IMR-90 (cell line): ENCODE measurements at regions not wholly inside any gene's neighbourhood (a gene's known extent, or its start where the extent isn't known, plus 50 kb on each side); places are given as distances from the start of the nearest gene placed in this dataset.

Experiments used
- BHLHE40 ChIP-seq: fragments of 150-350 bp; IDR thresholded peaks from 2 replicates; pipeline ENCODE4 v1.6.1; 2016; ENCODE audit warnings: mild to moderate bottlenecking, low read depth, low read length
- CHD1 ChIP-seq: IDR thresholded peaks from 2 replicates; pipeline ENCODE4 v1.6.1; 2012; ENCODE audit warnings: low read depth, low read length, improper control_type of control experiment
- FOS ChIP-seq: fragments of 150-350 bp; IDR thresholded peaks from 2 replicates; pipeline ENCODE4 v1.6.1; 2016; ENCODE audit warnings: low read depth, low read length
- MAFK ChIP-seq: IDR thresholded peaks from 2 replicates; pipeline ENCODE4 v1.6.1; 2012; ENCODE audit warnings: low read depth, low read length, improper control_type of control experiment
- MAZ ChIP-seq: IDR thresholded peaks from 2 replicates; pipeline ENCODE4 v1.6.1; 2012; ENCODE audit warnings: low read depth, mild to moderate bottlenecking, low read length, improper control_type of control experiment, moderate library complexity, borderline replicate concordance
- MXI1 ChIP-seq: IDR thresholded peaks from 2 replicates; pipeline ENCODE4 v1.6.1; 2012; ENCODE audit warnings: low read depth, mild to moderate bottlenecking, low read length, moderate library complexity, borderline replicate concordance
- NFE2L2 ChIP-seq: fragments of 150-350 bp; IDR thresholded peaks from 2 replicates; pipeline ENCODE4 v1.6.1; 2016; ENCODE audit warnings: low read depth, mild to moderate bottlenecking, low read length
- POLR2A ChIP-seq: IDR thresholded peaks from 2 replicates; pipeline ENCODE4 v1.6.1; 2012; ENCODE audit warnings: mild to moderate bottlenecking, low read depth, low read length
- RCOR1 ChIP-seq: IDR thresholded peaks from 2 replicates; pipeline ENCODE4 v1.6.1; 2012; ENCODE audit warnings: mild to moderate bottlenecking, low read length, improper control_type of control experiment; ENCODE audit not compliant: insufficient replicate concordance
- RFX5 ChIP-seq: IDR thresholded peaks from 2 replicates; pipeline ENCODE4 v1.8.0; 2012; ENCODE audit warnings: low read depth, mild to moderate bottlenecking, low read length, moderate library complexity
- SMC3 ChIP-seq: fragments of 150-350 bp; IDR thresholded peaks from 2 replicates; pipeline ENCODE4 v1.6.1; 2016; ENCODE audit warnings: low read depth, mild to moderate bottlenecking, antibody characterized with exemption, low read length, moderate library complexity
- TF ChIP-seq, protein P1 (sequence below): conservative IDR thresholded peaks from 2 replicates; pipeline ENCODE4 v1.5.1; 2012; ENCODE audit warnings: mild to moderate bottlenecking, low read depth, low read length, improper control_type of control experiment

DNA sequence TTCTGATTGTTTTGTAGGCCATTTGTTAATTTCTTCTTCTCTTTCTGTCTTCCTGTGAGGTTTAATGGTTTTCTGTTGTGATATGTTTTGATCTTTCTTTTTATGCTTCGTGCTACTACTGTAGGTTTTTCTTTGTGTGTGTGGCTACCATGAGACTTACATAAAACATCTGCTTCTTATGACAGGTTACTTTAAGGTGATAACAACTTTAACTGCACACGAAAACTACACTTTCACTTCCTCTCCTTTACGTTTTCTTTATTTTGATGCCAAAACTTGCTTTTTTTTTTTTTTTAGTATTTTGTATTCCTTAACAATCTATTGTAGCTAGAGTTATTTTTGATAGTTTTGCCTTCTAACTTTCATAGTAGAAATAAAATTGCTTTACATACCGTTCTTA lies 691.3 kb downstream of the TSN start:
- TF ChIP-seq MAFK (no peak), POLR2A (no peak), FOS (no peak), SMC3 (no peak), RCOR1 (no peak), MAZ (no peak), CHD1 (no peak), BHLHE40 (no peak), RFX5 (no peak), NFE2L2 (no peak), MXI1 (no peak)
- TF ChIP-seq, protein P1, sequence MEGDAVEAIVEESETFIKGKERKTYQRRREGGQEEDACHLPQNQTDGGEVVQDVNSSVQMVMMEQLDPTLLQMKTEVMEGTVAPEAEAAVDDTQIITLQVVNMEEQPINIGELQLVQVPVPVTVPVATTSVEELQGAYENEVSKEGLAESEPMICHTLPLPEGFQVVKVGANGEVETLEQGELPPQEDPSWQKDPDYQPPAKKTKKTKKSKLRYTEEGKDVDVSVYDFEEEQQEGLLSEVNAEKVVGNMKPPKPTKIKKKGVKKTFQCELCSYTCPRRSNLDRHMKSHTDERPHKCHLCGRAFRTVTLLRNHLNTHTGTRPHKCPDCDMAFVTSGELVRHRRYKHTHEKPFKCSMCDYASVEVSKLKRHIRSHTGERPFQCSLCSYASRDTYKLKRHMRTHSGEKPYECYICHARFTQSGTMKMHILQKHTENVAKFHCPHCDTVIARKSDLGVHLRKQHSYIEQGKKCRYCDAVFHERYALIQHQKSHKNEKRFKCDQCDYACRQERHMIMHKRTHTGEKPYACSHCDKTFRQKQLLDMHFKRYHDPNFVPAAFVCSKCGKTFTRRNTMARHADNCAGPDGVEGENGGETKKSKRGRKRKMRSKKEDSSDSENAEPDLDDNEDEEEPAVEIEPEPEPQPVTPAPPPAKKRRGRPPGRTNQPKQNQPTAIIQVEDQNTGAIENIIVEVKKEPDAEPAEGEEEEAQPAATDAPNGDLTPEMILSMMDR: no peak
